Muscle of back (tissue), 3 donors: ENCODE measurements at regions not wholly inside any gene's neighbourhood (a gene's known extent, or its start where the extent isn't known, plus 50 kb on each side); places are given as distances from the start of the nearest gene placed in this dataset.
"Not testable (repeated sequence)": the region's sequence is repeated elsewhere in the genome, so short reads cannot be mapped to it uniquely, and the experiment has no call there.

ENCODE experiments used
- DNase-seq, 3 donors: peaks; one replicate each; pipeline versions ENCODE4 v3.0.0 to v3.0.0-alpha.2; 2013

DNA sequence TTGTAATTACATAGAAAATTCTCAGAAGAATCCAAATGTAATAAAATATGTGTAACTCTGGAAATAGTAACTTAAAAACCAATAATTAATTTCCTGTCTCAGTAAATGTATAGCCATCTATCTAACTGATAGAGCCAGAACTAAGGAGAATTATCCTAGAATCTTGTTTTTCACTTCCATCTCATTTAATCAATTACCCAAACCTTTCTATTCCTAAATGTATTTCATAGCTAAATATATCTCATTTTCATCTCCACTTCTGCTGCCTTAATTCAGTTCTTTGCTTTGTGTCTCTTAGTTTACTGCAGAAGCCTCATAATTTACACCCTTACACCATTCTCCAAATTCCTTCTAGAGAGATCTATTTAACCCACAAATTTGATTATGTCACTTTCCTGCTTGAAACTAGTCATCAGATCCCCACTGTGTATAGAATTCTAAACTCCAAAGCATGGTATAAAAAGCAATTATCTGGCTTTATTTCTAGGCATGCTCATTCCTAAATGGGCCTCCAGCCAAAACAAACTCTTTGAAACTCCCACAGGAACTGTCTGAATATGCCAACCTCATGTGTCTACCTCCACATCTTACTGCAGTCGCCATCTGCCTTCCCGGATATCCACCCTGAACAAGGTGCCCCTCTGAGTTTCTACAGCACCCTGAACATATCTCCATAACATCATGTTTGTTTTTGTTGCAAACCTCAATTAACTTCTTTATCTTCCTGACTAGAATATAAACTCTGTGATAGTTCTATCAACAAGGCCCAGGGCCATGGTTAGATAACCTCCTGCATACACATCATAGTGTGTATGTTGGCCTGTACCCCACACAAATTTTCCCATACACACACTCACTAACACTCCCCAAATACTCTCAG is 70.5 kb upstream of the ADTRP start:
- DNase-seq: no peak

DNA sequence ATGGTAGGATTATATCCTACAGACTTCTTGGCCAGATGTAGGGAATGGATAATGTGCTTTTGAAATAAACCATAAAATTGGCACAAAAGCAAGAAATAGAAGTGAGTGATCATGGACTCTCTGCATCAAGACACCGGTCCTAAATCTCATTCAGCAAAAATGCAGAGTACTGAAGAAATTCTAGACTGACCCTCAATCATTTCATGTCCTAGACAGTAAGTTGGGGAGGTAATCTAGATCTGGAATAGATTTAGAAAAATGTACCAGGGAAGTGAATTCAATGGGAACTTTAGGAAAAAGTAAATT is 69.7 kb upstream of the ADTRP start:
- DNase-seq: no peak

DNA sequence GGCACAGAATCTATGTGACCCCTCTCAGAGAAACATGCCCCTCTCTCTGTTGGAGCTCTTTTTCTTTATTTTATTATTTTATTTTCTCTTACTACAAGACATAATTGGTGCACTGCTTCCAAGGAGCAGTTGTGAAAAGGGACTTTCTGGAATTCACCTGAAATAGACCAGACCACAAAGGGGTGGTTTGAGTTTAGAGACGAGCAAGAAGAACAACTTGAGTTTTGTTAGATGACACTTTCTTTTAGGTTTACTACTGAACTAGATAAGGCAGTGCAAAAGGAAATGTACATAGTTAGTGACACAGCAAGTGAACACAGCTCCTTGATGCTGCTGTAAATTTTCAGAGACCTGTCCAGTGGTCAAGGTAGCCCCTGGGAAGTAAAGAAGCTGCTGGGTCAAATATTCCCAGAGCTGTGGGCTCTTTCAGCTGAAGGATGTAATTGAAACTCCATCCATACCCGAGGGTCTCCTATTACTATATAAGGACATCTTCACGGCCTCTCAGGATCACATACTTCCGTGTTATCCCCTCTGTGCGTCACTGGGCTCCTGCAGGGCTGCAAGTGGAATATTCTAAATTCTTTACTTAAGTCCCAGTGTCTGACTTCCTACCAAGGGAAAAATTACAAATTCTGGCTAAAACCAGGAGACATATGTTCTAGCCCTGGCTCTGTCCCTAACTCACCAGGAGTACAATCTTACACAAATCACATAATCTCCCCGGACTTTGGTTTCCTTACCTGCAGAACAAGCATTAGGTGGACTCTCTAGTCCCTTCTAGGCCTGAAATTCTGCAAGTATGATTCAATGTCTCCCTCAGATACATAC is 69.1 kb upstream of the ADTRP start:
- peak in 1 of 3 donors; percentile 20 for DNase-seq

DNA sequence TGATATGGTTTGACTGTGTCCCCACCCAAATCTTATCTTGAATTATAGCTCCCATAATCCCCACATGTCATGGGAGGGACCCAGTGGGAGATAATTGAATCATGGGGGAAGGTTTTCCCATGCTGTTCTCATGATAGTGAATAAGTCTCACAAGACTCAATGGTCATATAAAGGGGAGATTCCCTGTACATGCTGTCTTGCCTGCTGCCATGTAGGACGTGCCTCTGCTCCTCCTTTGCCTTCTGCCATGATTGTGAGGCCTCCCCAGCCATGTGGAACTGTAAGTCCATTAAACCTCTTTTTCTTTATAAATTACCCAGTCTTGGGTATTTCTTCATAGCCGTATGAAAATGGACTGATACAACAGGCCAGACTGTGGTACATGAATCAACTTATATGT is 68.5 kb upstream of the ADTRP start:
- not testable (repeated sequence) for DNase-seq

DNA sequence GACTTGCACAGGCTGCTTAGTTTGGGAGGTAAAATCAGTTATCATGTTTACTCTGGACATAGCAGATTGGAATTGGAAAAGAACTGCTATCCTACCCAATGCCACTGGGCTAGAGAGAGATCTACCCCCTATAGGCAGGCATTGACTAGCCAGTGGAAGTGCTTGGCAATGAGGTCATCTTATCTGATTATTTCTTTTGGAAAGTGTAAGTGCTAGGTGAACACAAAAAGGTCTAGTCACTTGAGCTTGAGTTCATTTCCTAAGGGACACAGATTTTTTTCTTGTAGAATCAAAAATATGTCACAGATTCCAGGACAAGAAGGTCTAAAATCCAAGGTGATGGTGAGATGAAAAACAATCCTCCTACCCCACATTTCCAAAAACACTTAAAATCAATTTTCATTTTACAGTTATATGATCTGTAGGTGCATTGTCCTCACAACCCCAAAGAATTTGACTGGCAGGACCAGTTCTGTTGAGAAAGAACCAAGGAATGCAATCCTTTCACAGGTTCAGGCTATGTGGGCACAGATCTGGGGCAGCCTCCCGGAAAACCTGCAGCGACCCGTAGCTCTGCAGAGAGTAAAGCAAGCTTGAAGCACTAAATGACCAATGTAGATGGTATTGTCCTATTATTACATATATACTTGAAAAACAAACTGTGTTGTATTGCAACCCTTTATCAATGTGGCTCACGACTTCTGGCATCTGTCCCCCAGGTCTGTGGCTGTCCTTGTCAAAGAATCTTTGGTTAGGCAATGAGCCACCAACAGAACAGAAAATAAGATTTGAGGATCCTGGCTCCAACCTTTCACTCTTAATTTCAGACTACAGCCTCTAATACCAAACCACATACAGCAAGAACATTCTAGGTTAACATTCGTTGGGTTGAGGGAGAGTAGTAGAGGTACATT is 67.3 kb upstream of the ADTRP start:
- no peak for DNase-seq

DNA sequence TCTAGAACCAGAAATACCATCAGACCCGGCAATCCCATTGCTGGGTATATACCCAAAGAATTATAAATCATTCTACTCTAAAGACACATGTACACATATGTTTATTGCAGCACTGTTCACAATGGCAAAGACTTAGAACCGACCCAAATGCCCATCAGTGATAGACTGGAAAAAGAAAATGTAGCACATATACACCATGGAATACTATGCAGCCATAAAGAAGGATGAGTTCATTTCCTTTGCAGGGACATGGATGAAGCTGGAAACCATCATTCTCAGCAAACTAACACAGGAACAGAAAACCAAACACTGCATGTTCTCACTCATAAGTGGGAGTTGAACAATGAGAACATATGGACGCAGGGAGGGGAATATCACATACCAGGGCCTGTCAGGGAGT is 64.2 kb upstream of the ADTRP start:
- DNase-seq: not testable (repeated sequence)

DNA sequence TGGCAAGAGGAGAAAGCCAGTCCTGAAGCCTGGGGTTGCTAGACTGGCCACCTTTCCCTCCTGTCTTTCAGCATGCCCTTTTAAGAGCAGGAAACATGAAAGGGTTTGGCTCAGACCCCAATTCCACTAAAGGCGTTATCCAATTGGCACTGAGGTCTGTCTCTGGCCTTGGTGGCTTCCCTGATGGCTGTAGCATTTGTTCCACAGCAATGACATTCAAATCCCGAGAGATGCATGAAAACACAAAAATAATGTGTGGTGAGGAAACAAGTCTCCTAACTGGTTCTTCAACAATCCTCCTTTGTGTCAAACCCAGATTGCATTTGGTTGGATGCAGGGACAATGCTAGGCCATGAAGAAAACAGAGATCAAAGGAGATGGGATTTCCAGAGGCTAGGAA is 56.5 kb upstream of the ADTRP start:
- no peak for DNase-seq

DNA sequence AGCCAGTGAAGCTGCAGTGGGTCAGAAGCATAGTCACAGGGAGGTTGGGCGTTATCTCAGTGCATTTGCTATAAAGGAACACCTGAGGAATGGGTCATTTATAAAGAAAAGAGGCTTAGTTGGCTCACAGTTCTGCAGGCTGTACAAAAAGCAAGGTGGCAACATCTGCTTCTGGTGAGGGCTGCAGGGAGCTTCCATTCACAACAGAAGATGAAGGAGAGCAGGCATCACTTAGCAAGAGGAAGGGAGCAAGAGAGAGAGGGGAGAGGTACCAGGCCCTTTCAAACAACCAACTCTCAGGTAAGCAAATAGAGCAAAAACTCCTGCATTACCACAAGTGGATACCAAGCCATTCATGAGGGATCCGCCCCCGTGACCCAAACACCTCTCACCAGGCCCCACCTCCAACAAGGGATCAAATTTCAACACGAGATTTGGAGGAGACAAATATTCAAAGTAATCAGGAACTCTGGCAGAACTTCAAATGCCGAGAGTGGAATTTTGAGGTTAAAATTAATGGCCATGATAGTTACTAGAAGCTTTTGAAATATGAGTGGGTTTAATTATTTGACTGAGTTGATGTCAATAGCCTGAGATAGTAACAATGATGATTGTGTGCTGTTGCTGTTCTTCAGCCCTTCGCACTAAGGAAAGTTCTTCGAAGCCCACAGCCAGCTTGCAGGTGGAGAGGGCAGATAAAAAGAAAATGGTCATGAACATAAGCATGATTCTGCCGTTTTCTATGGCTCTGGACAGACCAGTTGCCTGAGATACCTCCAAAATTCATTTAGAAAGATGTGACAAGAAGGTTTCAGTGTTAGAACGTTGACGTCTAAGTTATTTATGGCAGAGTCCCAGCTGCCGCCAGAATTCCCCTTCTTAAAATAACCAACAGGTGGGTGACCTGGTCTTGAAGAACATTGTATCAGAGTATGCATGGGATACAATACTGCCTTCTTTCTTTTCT is 55.3 kb upstream of the ADTRP start:
- DNase-seq: peak in 1 of 3 donors; percentile 22

DNA sequence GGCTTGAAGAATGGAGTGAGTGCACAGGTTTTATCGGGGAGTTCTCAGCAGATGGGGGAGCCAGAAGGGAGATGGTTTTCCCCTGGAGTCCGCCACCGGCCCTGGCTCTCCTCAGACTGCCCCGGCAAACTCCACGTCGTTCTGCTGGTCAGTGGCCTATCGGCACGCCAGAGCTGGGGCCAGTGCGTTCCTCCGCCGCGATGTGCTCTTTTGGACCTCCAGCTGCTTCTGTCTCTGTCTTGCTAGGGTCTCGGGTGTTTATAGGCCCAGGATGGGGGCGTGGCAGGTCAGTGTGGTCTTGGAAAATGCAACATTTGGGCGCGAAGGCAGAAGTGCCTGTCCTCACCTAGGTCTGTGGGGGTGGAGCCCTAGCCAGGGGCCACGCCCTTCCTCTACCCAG is 53.0 kb upstream of the ADTRP start:
- no peak for DNase-seq

DNA sequence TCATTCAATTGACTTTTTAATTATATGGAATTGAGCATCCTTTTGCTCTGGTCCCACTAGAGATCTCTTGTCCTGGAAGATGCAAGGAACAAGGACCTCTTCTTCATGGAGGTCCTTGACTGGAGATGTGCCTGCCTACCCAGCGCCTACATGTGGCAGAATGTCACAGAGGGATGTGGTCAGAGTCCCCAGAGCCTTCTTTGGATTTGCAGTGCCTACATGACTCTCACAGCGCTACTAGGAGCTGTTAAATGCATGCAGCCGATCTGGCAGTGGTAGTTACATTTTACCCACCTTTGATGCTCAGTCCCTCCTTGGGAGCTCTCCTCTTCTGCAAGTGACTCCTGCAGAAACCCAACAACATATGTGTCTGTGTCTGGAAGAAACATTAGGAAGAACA is 51.9 kb upstream of the ADTRP start:
- DNase-seq: no peak

DNA sequence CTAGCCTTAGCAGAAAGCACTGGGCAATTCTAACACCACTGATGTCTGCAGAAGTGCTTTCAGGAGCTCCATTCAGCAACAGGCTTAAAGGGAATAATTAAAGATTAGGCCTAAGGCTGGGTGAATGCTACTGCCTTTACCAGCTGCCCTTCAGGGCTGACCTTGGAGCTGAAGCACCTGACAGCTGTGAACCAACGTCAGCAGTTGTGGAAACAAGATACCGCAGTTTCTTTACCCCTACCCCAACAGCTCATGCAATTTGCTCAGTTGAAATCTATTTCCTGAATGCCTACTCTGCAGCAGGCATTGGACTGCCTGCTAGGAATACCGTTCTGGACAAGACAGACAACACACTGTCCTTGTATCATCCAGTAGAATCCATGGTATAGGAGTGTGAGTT is 51.5 kb upstream of the ADTRP start:
- peak; percentile 40 to 58 (median 46) for DNase-seq

DNA sequence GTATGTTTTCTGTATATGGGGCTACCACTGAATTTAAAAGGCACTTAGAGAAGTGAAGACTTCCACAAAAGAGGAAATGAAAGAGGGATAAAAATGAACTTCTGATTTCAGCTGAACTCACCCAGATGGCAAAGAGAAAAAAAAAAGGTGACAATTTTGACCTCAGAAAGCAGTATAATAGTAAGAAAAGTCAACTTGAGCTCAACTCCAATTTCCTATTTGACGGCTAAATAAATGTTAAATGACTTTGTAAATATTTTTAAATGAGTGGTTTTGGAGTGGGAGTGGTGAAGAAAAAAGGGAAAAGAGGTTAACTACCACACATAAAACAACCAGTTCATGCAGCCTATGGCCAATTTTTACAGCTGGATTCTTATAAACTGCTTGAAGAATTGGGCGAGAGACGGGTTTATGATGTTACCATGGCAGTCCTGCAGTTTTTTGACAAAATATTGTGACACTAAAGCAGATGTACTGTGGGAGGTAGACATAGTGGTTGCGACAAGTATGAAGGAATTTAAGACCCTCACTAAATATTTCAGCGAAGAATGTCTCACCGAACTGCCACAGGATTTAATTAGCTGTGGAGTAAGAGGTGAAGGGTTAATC is 49.8 kb upstream of the ADTRP start:
- no peak for DNase-seq
